ENCODE measurements at regions not wholly inside any gene's neighbourhood (a gene's known extent, or its start where the extent isn't known, plus 50 kb on each side); places are given as distances from the start of the nearest gene placed in this dataset.

- TF ChIP-seq CTCF (IDR thresholded peaks at IDR 0.05) (no peak), POLR2A (IDR thresholded peaks at IDR 0.05) (no peak)
Measured at GRCh38 chrX:67961516-67961915, 417.7 kb downstream of the AR start.

Measured in heart left ventricle (tissue), 13 donors.